Kasumi-1 (cell line): ENCODE measurements at regions not wholly inside any gene's neighbourhood (a gene's known extent, or its start where the extent isn't known, plus 50 kb on each side); places are given as distances from the start of the nearest gene placed in this dataset.
"Not testable (repeated sequence)": the region's sequence is repeated elsewhere in the genome, so short reads cannot be mapped to it uniquely, and the experiment has no call there.

Experiments used
- DNase-seq, 2 experiments: peaks; one replicate each; lab custom pipeline; 2025; lab: John Stamatoyannopoulos, UW

GRCh38 chr2:208686665-208687064 is 280.1 kb downstream of the PTH2R start:
- no peak for DNase-seq

- not testable (repeated sequence) for DNase-seq
These were observed 281.1 kb downstream of the PTH2R start for GRCh38 chr2:208687720-208688119.

GRCh38 chr2:208698114-208698513 is 291.5 kb downstream of the PTH2R start:
- DNase-seq, result no peak

GRCh38 chr2:208708486-208708885 is 301.9 kb downstream of the PTH2R start:
- DNase-seq, result no peak

- DNase-seq, result no peak
These were observed 305.0 kb downstream of the PTH2R start for GRCh38 chr2:208711598-208711997.

- DNase-seq, result peak in 1 of 2 experiments; percentile 1
These were observed 306.6 kb downstream of the PTH2R start for GRCh38 chr2:208713066-208713745.

- DNase-seq, result no peak
These were observed 312.2 kb downstream of the PTH2R start for GRCh38 chr2:208718828-208719227.

GRCh38 chr2:208722731-208723130 is 316.1 kb downstream of the PTH2R start:
- DNase-seq, result no peak

GRCh38 chr2:208725280-208725679 is 318.7 kb downstream of the PTH2R start:
- DNase-seq, result no peak

GRCh38 chr2:208726242-208726641 is 319.6 kb downstream of the PTH2R start:
- no peak for DNase-seq

- DNase-seq, result not testable (repeated sequence)
These were observed 345.2 kb downstream of the PTH2R start for GRCh38 chr2:208751663-208752415.

GRCh38 chr2:208757364-208757763 is 350.8 kb downstream of the PTH2R start:
- DNase-seq, result no peak

- DNase-seq, result not testable (repeated sequence)
These were observed 366.5 kb downstream of the PTH2R start for GRCh38 chr2:208773074-208773473.

- DNase-seq, result no peak
These were observed 374.6 kb downstream of the PTH2R start for GRCh38 chr2:208781166-208781565.

- no peak for DNase-seq
These were observed 375.5 kb downstream of the PTH2R start for GRCh38 chr2:208782097-208782496.

GRCh38 chr2:208783184-208783583 is 376.6 kb downstream of the PTH2R start:
- no peak for DNase-seq

GRCh38 chr2:208784774-208785173 is 378.2 kb downstream of the PTH2R start:
- DNase-seq, result not testable (repeated sequence)

GRCh38 chr2:208791257-208791656 is 384.7 kb downstream of the PTH2R start:
- no peak for DNase-seq

GRCh38 chr2:208792766-208793165 is 386.2 kb downstream of the PTH2R start:
- DNase-seq, result no peak

GRCh38 chr2:208793434-208793833 is 386.8 kb downstream of the PTH2R start:
- DNase-seq, result no peak

GRCh38 chr2:208794288-208794975 is 387.8 kb downstream of the PTH2R start:
- DNase-seq, result no peak

GRCh38 chr2:208798698-208799097 is 392.1 kb downstream of the PTH2R start:
- DNase-seq, result no peak

GRCh38 chr2:208799397-208799796 is 392.8 kb downstream of the PTH2R start:
- DNase-seq, result no peak
